ENCODE measurements at regions not wholly inside any gene's neighbourhood (a gene's known extent, or its start where the extent isn't known, plus 50 kb on each side); places are given as distances from the start of the nearest gene placed in this dataset.
"Not testable (repeated sequence)": the region's sequence is repeated elsewhere in the genome, so short reads cannot be mapped to it uniquely, and the experiment has no call there.

GRCh38 chr5:26329562-26330189 is 708.7 kb downstream of the CDH9 start:
- Histone ChIP-seq H3K36me3 (replicated peaks in 1 of 2; ENCODE audit: control extremely low read depth in 1 of 2, control insufficient read depth in 1 of 2, extremely low read depth in 1 of 2, insufficient read depth in 2 of 2, low read length in 1 of 2) (no peaks in the 10 kb centered on the region), H2AFZ (ENCODE audit: insufficient read depth, low read depth, low read length, poor library complexity, severe bottlenecking) (no peak overlapping the region), H3K4me1 (ENCODE audit: control insufficient read depth in 2 of 2, insufficient read depth in 2 of 2, low read length in 2 of 2) (no peaks in the 10 kb centered on the region), H3K27ac (ENCODE audit: low read length in 2 of 2) (no peak overlapping the region), H3K4me2 (replicated peaks; ENCODE audit: low read depth, low read length, poor library complexity, severe bottlenecking) (no peak overlapping the region), H3K4me3 (ENCODE audit: control extremely low read depth in 1 of 5, extremely low read depth in 1 of 5, insufficient read depth in 1 of 5, low read depth in 2 of 5, low read length in 4 of 5) (no peak overlapping the region), H4K20me1 (ENCODE audit: control insufficient read depth, insufficient read depth, low read length, poor library complexity, severe bottlenecking) (no peaks in the 10 kb centered on the region), H3K9ac (ENCODE audit: low read length) (no peak overlapping the region), H3K27me3 (replicated peaks in 1 of 4; ENCODE audit: control extremely low read depth in 1 of 4, control insufficient read depth in 3 of 4, insufficient read depth in 4 of 4, low read length in 3 of 4) (no peaks in the 10 kb centered on the region), H3K79me2 (ENCODE audit: control insufficient read depth, insufficient read depth, low read length) (no peaks in the 10 kb centered on the region), H3K9me3 (ENCODE audit: control extremely low read depth in 1 of 3, control insufficient read depth in 2 of 3, insufficient read depth in 1 of 3, low read length in 2 of 3) (peaks cover 0 to 16% (median 0%) of the 10 kb centered on the region in 3 donors)
- Mint-ChIP-seq H3K4me1 (no peaks in the 10 kb centered on the region), H3K4me3 (no peak overlapping the region), H3K27ac (no peak overlapping the region), H3K27me3 (no peaks in the 10 kb centered on the region), H3K9me3 (ENCODE audit: insufficient read depth) (no peaks in the 10 kb centered on the region)
- ChIA-PET POLR2A (no interaction called here), CTCF (no interaction called here)
- intact Hi-C loops (cut with micrococcal nuclease), result no loop called here
- TF ChIP-seq CTCF (IDR thresholded peaks at IDR 0.05) (no peak), EZH2 (IDR thresholded peaks at IDR 0.05; ENCODE audit: borderline replicate concordance, insufficient read depth, low read depth, low read length, poor library complexity, severe bottlenecking) (no peak)
- no peak for ATAC-seq (ENCODE audit: low read depth)
- WGBS (ENCODE audit: insufficient coverage), result no CpG with 5 or more reads among the region's 4 CpGs
- no peak for DNase-seq

- H3K36me3 ChIP-seq (replicated peaks in 1 of 2; ENCODE audit: control extremely low read depth in 1 of 2, control insufficient read depth in 1 of 2, extremely low read depth in 1 of 2, insufficient read depth in 2 of 2, low read length in 1 of 2), result no peaks in the 10 kb centered on the region
- intact Hi-C loops (cut with micrococcal nuclease), result no loop called here
- Mint-ChIP-seq H3K4me3 (no peak overlapping the region), H3K9me3 (ENCODE audit: insufficient read depth) (peaks cover 2% of the 10 kb centered on the region), H3K27me3 (no peaks in the 10 kb centered on the region), H3K27ac (no peak overlapping the region), H3K4me1 (no peaks in the 10 kb centered on the region)
- H3K27me3 ChIP-seq (replicated peaks in 1 of 4; ENCODE audit: control extremely low read depth in 1 of 4, control insufficient read depth in 3 of 4, insufficient read depth in 4 of 4, low read length in 3 of 4), result no peaks in the 10 kb centered on the region
- no peak overlapping the region for H3K9ac ChIP-seq (ENCODE audit: low read length)
- no peaks in the 10 kb centered on the region for H3K4me1 ChIP-seq (ENCODE audit: control insufficient read depth in 2 of 2, insufficient read depth in 2 of 2, low read length in 2 of 2)
- H3K9me3 ChIP-seq (ENCODE audit: control extremely low read depth in 1 of 3, control insufficient read depth in 2 of 3, insufficient read depth in 1 of 3, low read length in 2 of 3), result peaks cover 0 to 23% (median 0%) of the 10 kb centered on the region in 3 donors
- no peak overlapping the region for H3K4me3 ChIP-seq (ENCODE audit: control extremely low read depth in 1 of 5, extremely low read depth in 1 of 5, insufficient read depth in 1 of 5, low read depth in 2 of 5, low read length in 4 of 5)
- H3K79me2 ChIP-seq (ENCODE audit: control insufficient read depth, insufficient read depth, low read length), result no peaks in the 10 kb centered on the region
- H4K20me1 ChIP-seq (ENCODE audit: control insufficient read depth, insufficient read depth, low read length, poor library complexity, severe bottlenecking), result no peaks in the 10 kb centered on the region
- H2AFZ ChIP-seq (ENCODE audit: insufficient read depth, low read depth, low read length, poor library complexity, severe bottlenecking), result no peak overlapping the region
- H3K4me2 ChIP-seq (replicated peaks; ENCODE audit: low read depth, low read length, poor library complexity, severe bottlenecking), result no peak overlapping the region
- no peak overlapping the region for H3K27ac ChIP-seq (ENCODE audit: low read length in 2 of 2)
- ATAC-seq (ENCODE audit: low read depth) (no peak), DNase-seq (no peak)
- ChIA-PET POLR2A (no interaction called here), CTCF (interaction anchor here (0.6 kb wide), 1 partner anchor 1429 kb away, joined by 3 read pairs; no protein-coding TSS in a partner anchor)
- 97% methylated on average over 17 of the region's 17 CpGs for WGBS (ENCODE audit: insufficient coverage)
- TF ChIP-seq CTCF (IDR thresholded peaks at IDR 0.05) (no peak), EZH2 (IDR thresholded peaks at IDR 0.05; ENCODE audit: borderline replicate concordance, insufficient read depth, low read depth, low read length, poor library complexity, severe bottlenecking) (no peak)
Measured at GRCh38 chr5:26326153-26326759, 712.1 kb downstream of the CDH9 start.

GRCh38 chr5:26325432-26325831 is 713.0 kb downstream of the CDH9 start:
- CTCF ChIA-PET; H3K9me3 Mint-ChIP-seq (ENCODE audit: insufficient read depth); H3K79me2 ChIP-seq (ENCODE audit: control insufficient read depth, insufficient read depth, low read length): not testable (repeated sequence)

More at GRCh38 chr5:26325432-26325831, 713.0 kb downstream of the CDH9 start:
- POLR2A ChIA-PET; H3K4me2 ChIP-seq (replicated peaks; ENCODE audit: low read depth, low read length, poor library complexity, severe bottlenecking); H4K20me1 ChIP-seq (ENCODE audit: control insufficient read depth, insufficient read depth, low read length, poor library complexity, severe bottlenecking); ATAC-seq (ENCODE audit: low read depth); H3K27me3 Mint-ChIP-seq; H2AFZ ChIP-seq (ENCODE audit: insufficient read depth, low read depth, low read length, poor library complexity, severe bottlenecking); DNase-seq; intact Hi-C loops (cut with micrococcal nuclease); H3K27ac ChIP-seq (ENCODE audit: low read length in 2 of 2); H3K27ac Mint-ChIP-seq; H3K4me1 ChIP-seq (ENCODE audit: control insufficient read depth in 2 of 2, insufficient read depth in 2 of 2, low read length in 2 of 2); H3K4me3 ChIP-seq (ENCODE audit: control extremely low read depth in 1 of 5, extremely low read depth in 1 of 5, insufficient read depth in 1 of 5, low read depth in 2 of 5, low read length in 4 of 5); H3K4me1 Mint-ChIP-seq; H3K4me3 Mint-ChIP-seq; H3K27me3 ChIP-seq (replicated peaks in 1 of 4; ENCODE audit: control extremely low read depth in 1 of 4, control insufficient read depth in 3 of 4, insufficient read depth in 4 of 4, low read length in 3 of 4); H3K9ac ChIP-seq (ENCODE audit: low read length); H3K36me3 ChIP-seq (replicated peaks in 1 of 2; ENCODE audit: control extremely low read depth in 1 of 2, control insufficient read depth in 1 of 2, extremely low read depth in 1 of 2, insufficient read depth in 2 of 2, low read length in 1 of 2): not testable (repeated sequence)
- 90% methylated on average over 8 of the region's 11 CpGs for WGBS (ENCODE audit: insufficient coverage)
- H3K9me3 ChIP-seq (ENCODE audit: control extremely low read depth in 1 of 3, control insufficient read depth in 2 of 3, insufficient read depth in 1 of 3, low read length in 2 of 3), result peaks cover 0 to 23% (median 0%) of the 10 kb centered on the region in 3 donors

Data from B cell (primary cell).